Kidney (tissue), 13 donors: ENCODE measurements at regions not wholly inside any gene's neighbourhood (a gene's known extent, or its start where the extent isn't known, plus 50 kb on each side); places are given as distances from the start of the nearest gene placed in this dataset.

Experiments
- DNase-seq, 5 donors: peaks; one replicate each; pipeline ENCODE4 v3.0.0-alpha.2; 2013 to 2020
- FAIRE-seq: peaks from 2 replicates; lab custom pipeline; 2012; peaks lifted over from hg19 to GRCh38; lab: Jason Lieb, UNC
- H3K27ac ChIP-seq, 2 donors: one replicate each; pipeline ENCODE4 v1.7.0; 2013; ENCODE audit warnings: low read depth in 2 of 2, low read length in 2 of 2, inconsistent platforms in 1 of 2
- H3K27me3 ChIP-seq: one replicate; pipeline ENCODE4 v1.7.1; 2013; ENCODE audit warnings: low read length, inconsistent platforms; ENCODE audit not compliant: control insufficient read depth, insufficient read depth
- H3K36me3 ChIP-seq, 3 donors: one replicate each; pipeline versions ENCODE4 v1.7.0 to v1.7.1; 2013; ENCODE audit warnings: low read length in 3 of 3, control low read depth in 1 of 3, inconsistent platforms in 1 of 3; ENCODE audit not compliant: insufficient read depth in 3 of 3, control insufficient read depth in 2 of 3
- H3K4me1 ChIP-seq, 3 donors: one replicate each; pipeline versions ENCODE4 v1.7.0 to v1.7.1; 2013; ENCODE audit warnings: low read length in 3 of 3, inconsistent platforms in 1 of 3, low read depth in 1 of 3; ENCODE audit not compliant: control insufficient read depth in 2 of 3, insufficient read depth in 2 of 3
- H3K4me3 ChIP-seq, 3 donors: one replicate each; pipeline versions ENCODE4 v1.7.0 to v1.8.1; 2013; ENCODE audit warnings: low read length in 3 of 3, control low read depth in 1 of 3, inconsistent platforms in 1 of 3
- H3K9ac ChIP-seq, 3 donors: one replicate each; pipeline versions ENCODE4 v1.7.0 to v1.7.1; 2013; ENCODE audit warnings: low read length in 3 of 3, control low read depth in 1 of 3, inconsistent platforms in 1 of 3
- H3K9me3 ChIP-seq, 3 donors: one replicate each; pipeline versions ENCODE4 v1.7.0 to v1.7.1; 2013; ENCODE audit warnings: low read length in 3 of 3, control low read depth in 1 of 3, inconsistent platforms in 1 of 3; ENCODE audit not compliant: control insufficient read depth in 2 of 3, insufficient read depth in 1 of 3
- intact Hi-C: fragments of 100-400 bp; cut with DNase I; formaldehyde crosslinking; loops from one replicate; pipeline ENCODE4 v1.11.1; 2022
- TF ChIP-seq, protein P1 (sequence below): IDR thresholded peaks from 3 replicates; pipeline ENCODE4 v1.5.1; 2012; ENCODE audit warnings: mild to moderate bottlenecking, moderate library complexity, borderline replicate concordance; ENCODE audit not compliant: insufficient read depth; ENCODE audit errors: extremely low read depth
- donor health status: control.
- donor health status: control.
- donor health status: control.
- donor health status: control.
- donor health status: control.
- donor health status: DM: yes; HTN: yes; CAD: no.
- donor health status: Normal renal cell carcinoma (clear cell type).

- no peak overlapping the region for H3K9ac ChIP-seq
- H3K27ac ChIP-seq: no peak overlapping the region
- peaks cover 0 to 2% (median 0%) of the 10 kb centered on the region in 3 donors for H3K4me1 ChIP-seq
- no peaks in the 10 kb centered on the region for H3K27me3 ChIP-seq
- H3K36me3 ChIP-seq: no peaks in the 10 kb centered on the region
- TF ChIP-seq, protein P1, sequence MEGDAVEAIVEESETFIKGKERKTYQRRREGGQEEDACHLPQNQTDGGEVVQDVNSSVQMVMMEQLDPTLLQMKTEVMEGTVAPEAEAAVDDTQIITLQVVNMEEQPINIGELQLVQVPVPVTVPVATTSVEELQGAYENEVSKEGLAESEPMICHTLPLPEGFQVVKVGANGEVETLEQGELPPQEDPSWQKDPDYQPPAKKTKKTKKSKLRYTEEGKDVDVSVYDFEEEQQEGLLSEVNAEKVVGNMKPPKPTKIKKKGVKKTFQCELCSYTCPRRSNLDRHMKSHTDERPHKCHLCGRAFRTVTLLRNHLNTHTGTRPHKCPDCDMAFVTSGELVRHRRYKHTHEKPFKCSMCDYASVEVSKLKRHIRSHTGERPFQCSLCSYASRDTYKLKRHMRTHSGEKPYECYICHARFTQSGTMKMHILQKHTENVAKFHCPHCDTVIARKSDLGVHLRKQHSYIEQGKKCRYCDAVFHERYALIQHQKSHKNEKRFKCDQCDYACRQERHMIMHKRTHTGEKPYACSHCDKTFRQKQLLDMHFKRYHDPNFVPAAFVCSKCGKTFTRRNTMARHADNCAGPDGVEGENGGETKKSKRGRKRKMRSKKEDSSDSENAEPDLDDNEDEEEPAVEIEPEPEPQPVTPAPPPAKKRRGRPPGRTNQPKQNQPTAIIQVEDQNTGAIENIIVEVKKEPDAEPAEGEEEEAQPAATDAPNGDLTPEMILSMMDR: no peak
- intact Hi-C loops: no loop called here
- FAIRE-seq (no peak), DNase-seq (no peak)
- H3K4me3 ChIP-seq: no peak overlapping the region
- H3K9me3 ChIP-seq: no peaks in the 10 kb centered on the region
These were observed 206.0 kb upstream of the FOXQ1 start for GRCh38 chr6:1105833-1106400.

DNA sequence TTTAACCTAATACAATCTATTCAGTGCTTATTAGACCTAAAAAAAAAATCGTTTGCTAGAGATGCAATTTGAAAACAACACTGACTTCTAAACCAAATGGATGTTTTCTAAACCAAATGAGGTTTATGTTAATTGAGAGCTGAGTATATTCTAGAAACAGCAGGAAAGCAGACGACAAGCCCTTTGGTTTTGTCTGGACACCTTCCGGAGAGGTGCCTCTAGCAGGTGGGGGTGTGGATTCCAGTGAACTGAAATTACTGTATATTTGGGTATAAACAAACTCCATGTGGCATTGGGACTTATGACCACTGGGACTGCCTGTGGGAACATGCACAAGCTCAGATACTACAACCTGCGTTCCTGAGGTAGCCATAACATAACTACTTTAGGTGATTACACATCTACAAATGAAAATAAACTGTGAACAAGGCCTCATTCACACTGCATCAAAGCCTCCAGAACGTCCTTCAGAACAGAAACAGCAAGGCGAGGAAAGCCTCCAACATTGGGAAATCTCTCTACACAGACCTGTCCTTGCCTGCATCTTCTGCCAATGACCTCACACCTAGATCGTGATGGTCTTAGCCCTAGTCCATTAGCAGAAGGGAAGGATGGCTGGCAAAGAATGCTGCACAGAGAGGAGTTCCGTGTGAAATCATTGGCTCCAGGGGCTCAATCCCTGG, 206.8 kb upstream of the FOXQ1 start:
- FAIRE-seq: no peak
- H3K4me3 ChIP-seq: no peak overlapping the region
- intact Hi-C loops: no loop called here

DNA sequence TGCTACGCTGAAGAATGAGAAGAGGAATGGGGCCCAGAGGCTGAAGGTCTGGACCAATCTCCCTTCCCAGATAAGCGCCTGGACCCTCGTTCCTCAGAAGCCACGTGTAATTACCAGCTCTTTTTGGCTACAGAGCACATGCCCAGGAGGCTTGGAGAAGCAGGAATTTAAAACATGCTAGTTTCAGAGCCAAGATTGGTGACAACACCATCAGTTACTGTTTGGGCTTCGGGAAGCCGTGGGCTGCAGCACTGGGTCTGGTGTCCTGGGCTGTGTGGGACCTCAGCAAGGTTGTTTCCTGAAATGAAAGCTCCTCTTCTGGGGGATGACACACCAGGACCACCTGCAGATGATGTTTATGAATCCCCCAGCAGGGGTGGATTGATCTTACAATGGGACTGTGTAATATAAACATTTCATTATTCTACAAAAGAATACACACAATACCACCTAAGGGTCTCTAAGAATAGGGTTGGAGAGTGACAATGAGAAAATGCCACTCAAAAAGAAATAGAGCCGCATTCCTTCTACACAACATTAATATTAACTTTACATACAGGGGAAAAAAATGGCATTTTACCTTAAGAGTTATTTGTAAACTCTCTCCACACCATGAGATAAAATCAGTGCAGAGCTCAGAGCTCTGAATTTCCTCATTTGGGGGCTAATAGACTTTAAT, 207.8 kb upstream of the FOXQ1 start:
- Histone ChIP-seq H3K4me3 (no peak overlapping the region), H3K9ac (no peak overlapping the region), H3K27ac (no peak overlapping the region), H3K4me1 (no peaks in the 10 kb centered on the region), H3K36me3 (no peaks in the 10 kb centered on the region), H3K27me3 (no peaks in the 10 kb centered on the region), H3K9me3 (no peaks in the 10 kb centered on the region)
- DNase-seq: no peak
- no peak for FAIRE-seq
- intact Hi-C loops: no loop called here
- TF ChIP-seq, protein P1: no peak

More for the DNA sequence above, 206.8 kb upstream of the FOXQ1 start:
- H3K36me3 ChIP-seq: no peaks in the 10 kb centered on the region
- no peaks in the 10 kb centered on the region for H3K27me3 ChIP-seq
- no peaks in the 10 kb centered on the region for H3K9me3 ChIP-seq
- no peak for DNase-seq
- H3K9ac ChIP-seq: no peak overlapping the region
- H3K27ac ChIP-seq: no peak overlapping the region
- TF ChIP-seq, protein P1: no peak
- no peaks in the 10 kb centered on the region for H3K4me1 ChIP-seq
